ENCODE measurements at regions not wholly inside any gene's neighbourhood (a gene's known extent, or its start where the extent isn't known, plus 50 kb on each side); places are given as distances from the start of the nearest gene placed in this dataset.

DNA sequence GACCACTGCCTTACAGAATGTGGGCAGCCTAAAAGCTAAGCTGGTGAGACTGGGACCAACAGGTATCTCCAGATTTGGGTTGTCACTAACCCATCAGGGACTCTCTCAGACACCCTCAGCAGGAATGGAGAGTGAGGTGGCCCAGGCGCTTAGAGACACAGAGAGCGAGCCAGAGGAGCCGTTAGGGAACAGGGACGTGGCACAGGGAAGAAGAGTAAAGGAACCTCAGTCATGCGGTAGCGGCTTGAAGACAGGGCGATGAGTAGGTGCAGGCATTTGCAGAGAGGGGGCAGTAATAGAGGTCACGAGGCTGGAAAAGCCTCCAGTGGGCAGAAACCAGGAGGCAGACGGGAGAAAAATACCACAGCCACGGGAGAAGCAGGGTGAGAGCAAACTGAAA, 158.0 kb upstream of the CCND2 start:
- TF ChIP-seq, protein P1, sequence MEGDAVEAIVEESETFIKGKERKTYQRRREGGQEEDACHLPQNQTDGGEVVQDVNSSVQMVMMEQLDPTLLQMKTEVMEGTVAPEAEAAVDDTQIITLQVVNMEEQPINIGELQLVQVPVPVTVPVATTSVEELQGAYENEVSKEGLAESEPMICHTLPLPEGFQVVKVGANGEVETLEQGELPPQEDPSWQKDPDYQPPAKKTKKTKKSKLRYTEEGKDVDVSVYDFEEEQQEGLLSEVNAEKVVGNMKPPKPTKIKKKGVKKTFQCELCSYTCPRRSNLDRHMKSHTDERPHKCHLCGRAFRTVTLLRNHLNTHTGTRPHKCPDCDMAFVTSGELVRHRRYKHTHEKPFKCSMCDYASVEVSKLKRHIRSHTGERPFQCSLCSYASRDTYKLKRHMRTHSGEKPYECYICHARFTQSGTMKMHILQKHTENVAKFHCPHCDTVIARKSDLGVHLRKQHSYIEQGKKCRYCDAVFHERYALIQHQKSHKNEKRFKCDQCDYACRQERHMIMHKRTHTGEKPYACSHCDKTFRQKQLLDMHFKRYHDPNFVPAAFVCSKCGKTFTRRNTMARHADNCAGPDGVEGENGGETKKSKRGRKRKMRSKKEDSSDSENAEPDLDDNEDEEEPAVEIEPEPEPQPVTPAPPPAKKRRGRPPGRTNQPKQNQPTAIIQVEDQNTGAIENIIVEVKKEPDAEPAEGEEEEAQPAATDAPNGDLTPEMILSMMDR (IDR thresholded peaks at IDR 0.05): no peak
- no peak for TF ChIP-seq TAF1 (IDR thresholded peaks at IDR 0.05; ENCODE audit: borderline replicate concordance, low read depth, low read length)
- no peak for TF ChIP-seq RAD21 (IDR thresholded peaks at IDR 0.05; ENCODE audit: low read length)
- no peak for TF ChIP-seq EZH2phosphoT487 (IDR thresholded peaks at IDR 0.05; ENCODE audit: borderline replicate concordance, low read depth)
